Activated CD4-positive, alpha-beta T cell treated with anti-CD3 and anti-CD28 coated beads, Interleukin-2, amount 50 U/mL, for 4 hours (primary cell): ENCODE measurements at regions not wholly inside any gene's neighbourhood (a gene's known extent, or its start where the extent isn't known, plus 50 kb on each side); places are given as distances from the start of the nearest gene placed in this dataset.
A peak's percentile ranks its signal among the peaks of the same experiment; 100 is the strongest.

Experiments
- DNase-seq, 2 experiments: peaks; one replicate each; pipeline ENCODE4 v3.0.0-alpha.2; 2020

DNA sequence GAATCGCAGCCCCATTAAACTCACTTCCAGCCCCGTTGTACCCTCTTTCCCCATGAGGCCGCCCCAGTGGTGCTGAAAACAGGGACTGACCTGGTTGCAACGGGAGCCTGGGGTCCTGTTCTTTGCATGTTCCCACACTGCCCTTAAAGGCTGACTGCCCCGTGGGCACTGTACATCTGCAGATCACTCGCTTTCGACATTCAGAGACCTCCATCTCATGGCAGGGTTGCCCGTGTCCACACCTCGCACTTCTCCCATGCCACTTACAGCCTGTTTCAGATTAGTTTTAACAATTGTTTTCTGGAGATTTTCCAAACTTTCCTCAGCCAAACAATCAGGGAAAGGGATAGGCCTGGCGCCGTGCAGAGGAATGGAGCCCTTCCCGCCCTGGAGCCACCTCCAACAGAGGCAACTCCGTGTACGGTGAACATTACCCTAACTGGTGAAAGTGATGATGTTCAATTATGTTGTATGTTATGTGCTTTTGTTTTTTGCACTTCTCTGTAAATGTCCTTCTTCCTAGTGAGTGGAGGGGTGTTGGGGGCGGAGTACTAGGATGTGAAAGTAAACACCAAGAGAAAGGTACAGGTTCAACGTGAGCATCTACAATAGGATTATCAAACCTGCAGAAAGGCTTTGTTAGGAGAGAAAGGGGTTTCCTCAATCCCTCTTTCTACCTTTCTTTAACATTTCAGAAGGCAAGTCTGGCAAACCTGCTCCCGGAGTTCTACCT lies 262.8 kb downstream of the FOXO1 start:
- no peak for DNase-seq

DNA sequence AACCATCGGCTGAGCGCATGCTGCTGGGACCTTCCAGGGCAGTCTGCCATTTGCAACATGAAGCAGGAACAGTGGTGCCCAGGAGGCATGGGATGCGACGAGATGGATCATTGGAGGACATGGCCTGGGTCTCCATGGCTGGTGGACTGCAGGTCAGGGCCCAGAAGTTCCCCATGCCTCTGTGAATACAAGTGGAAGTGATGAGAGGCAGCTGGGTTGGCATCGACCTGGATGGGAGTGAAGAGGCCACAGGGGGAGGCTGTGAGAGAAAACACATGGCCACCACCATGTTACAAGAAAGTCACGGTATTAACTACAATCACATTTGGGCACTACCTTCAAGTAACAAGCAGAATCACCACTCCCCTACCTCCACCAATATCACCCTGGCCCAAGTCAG lies 262.0 kb downstream of the FOXO1 start:
- no peak for DNase-seq

DNA sequence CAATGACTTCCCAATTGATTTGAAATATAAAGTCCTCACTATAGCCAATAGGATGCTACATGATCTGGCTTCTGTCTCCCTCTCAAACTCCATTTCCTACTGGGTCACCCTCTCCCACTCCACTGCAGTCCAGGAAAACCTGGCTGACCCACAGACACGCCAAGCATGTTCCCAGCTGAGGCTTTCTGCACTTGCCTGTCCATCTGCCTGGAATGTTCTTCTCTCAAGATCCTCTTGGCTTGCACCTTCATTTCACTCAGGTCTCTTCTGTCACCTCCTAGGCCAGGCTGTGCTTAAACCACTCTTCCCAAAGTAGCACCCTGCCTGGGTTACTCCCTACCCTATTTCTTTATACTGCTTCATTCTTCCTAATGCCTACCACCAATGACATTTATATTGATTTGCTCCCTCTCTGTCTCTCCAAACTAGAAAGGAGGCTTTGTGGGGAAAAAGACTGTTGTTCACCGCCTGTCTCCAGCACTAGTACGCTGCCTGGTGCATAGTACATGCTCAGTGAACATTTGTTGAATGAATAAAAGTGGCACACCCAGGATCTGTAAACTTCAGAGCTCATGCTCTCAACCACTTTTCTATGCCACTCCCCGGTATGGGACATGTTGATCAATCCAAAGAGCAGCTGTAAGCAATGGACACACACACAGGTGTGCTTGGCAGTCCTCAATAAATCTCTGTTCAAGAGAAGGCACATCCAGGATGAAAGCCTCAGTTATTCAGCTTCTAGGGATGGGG lies 261.3 kb downstream of the FOXO1 start:
- DNase-seq = no peak

DNA sequence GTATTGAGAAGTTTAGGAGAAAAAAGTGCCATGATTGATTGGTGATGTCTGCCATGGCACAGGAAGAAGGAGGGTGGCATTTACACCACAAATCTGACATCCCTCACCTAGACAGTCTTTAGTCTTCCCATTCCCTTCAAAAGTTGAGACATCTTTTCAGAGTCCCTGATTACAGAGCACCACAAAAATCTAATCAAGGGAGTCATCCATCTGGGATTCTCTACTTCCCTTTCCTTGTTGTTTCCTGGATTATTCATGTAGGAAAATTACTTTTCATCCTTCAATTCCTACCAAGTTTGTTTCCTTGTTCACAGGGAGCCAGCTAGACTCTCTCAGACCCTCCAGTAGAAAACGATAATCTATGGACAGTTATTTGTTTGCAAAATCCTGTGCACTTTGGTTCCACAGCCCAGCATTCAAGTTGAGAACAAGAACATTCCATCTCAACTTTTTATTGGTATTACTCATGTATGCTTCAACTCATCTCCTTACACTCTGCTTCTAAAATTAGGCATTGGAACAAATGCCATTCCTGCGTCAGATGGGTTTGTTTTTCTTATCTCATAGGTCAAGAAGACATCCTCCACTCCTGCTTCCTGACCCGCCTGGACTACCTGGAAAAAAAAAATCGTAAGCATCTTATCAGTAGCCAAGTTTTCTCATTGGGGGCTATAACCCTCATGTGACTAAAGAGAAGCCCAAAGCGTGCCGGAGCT lies 259.9 kb downstream of the FOXO1 start:
- DNase-seq = no peak

DNA sequence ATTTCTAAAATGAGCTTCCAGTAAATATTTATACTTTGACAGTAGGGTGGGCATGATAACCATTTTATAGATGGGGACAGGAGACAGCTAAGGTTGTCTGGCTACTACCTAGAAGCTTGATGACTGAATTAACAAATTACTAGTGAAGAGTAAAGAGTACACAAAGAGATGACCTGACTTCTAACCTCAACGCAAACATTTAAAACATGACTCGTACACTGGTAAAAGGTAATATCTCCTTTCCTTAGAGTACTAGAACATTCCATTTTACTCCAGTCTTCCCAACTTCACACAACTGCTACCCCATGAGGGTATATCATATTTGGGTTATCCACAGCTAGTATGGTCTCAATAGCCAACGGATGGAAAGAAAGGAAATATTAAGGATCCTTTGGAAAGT lies 258.9 kb downstream of the FOXO1 start:
- DNase-seq = no peak

DNA sequence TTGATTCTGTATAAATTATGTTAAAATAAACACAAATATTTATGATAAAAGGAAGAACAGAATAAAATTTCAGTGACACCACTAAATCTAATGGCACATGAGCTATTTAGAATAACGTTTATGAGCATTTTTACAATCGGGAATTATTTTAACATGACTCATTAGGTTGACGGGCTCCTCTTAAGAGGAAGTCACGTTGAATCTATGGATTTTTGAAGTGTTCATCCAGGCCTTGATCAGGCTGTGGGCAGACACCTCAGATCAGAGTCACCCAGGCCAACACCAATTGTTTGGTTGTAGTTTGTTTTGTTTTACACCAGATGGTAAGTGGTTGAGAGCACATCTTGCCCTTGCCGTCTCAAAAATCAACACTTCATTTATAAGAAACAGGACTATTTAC lies 257.8 kb downstream of the FOXO1 start:
- no peak for DNase-seq

DNA sequence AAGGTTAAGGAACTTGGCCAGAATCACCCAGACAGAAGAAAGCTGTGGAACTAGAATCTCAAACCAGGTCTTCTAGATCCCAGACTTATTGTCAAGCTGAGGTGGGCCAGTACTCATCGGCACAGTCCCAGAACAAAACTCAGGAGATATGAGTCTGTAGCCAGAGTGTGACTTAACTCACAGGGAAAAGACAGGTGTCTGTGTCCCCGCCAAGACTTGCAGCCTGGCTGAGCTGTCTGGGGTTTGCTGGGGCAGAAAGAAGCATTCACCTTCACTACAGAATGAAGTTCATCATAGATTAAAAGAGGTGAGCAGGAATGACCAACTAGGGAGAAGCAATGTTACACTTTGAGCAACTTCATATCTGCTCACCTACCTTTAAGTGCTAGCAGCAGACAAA lies 257.2 kb downstream of the FOXO1 start:
- DNase-seq = no peak

DNA sequence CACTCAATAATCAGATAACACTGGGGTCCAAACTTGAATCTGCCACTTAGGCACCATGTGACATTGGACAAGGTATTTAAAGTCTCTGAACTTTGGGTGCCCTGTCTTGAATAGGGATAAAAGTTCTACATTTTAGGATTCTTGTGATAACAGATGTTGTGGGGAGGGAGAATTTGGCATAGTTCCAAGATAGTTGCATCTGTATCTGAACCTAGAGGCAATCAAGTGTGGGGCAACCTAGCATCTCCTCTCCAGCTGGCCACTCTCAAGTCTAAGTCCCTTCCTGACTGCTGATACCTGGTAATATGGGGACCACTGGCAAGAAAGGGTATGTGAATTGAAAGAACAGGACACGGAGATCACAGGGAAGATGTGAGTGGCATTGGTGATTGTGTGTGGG lies 256.1 kb downstream of the FOXO1 start:
- no peak for DNase-seq

DNA sequence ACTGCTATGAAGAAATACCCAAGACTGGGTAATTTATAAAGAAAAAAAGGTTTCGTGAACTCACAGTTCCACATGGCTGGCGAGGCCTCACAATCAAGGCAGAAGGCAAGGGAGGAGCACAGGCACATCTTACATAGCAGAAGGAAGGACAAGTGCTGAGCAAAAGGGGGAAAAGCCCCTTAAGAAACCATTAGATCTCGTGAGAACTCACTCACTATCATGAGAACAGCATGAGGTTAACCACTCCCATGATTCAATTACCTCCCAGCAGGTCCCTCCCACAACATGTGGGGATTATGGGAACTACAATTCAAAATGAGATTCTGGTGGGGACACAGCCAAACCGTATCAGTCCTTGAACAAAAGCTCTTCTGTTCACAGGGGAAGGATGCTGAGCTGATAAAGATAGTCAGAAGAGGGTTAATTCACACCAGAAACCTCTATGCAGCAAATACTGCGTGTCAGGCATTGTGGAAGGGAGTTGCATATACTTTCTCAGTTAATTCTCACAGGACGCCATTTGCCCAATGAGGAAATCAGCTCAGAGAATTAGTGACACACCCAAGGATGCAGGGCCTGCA lies 246.2 kb downstream of the FOXO1 start:
- DNase-seq = no peak

DNA sequence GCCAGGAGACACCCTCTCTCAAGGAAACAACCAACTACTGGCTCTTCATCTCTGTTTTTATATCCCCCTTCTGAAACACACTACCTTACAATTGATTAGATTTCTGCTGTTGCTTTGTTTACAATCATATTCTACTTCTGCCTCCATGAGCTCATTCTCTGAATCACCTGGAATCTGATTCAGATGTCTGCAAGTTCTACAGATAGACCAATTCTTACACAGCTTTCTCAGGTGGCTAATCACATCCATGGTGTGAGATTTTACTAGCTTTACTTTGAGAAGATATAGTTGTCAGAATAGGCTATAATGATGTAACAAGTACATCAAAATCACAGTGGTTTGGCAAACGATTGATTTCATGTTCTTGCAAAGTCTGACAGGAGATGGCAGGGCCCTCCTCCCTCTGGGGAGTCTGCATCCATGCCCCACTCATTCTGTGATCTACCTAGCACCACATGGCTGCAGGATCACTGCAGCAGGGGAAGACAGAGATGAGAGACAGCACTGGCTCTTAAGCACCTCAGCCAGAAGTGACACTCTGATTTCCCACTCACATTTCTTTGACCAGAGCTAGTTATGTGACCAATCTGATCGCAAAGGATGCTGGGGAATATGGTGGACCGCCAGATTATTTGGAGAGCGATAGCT lies 243.7 kb downstream of the FOXO1 start:
- DNase-seq = no peak

DNA sequence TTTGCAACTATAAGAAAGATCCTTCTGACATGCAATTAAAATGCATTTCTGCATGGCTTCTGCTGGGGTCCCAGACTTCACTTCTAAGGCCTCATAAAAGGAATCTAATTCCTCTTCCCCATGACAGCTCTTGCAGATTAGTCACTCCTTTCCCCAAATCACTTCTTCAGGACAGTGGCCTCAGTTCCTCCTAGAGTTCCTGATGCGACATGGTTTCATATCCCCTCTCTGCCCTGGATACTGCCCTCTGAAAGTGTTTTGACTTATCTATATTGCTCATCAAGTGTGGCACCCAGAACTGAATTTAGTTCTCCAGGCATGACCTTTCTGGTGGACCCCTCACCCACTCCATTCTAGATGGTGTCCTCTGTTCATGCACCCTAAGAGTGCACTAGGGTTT lies 238.1 kb downstream of the FOXO1 start:
- DNase-seq = no peak

DNA sequence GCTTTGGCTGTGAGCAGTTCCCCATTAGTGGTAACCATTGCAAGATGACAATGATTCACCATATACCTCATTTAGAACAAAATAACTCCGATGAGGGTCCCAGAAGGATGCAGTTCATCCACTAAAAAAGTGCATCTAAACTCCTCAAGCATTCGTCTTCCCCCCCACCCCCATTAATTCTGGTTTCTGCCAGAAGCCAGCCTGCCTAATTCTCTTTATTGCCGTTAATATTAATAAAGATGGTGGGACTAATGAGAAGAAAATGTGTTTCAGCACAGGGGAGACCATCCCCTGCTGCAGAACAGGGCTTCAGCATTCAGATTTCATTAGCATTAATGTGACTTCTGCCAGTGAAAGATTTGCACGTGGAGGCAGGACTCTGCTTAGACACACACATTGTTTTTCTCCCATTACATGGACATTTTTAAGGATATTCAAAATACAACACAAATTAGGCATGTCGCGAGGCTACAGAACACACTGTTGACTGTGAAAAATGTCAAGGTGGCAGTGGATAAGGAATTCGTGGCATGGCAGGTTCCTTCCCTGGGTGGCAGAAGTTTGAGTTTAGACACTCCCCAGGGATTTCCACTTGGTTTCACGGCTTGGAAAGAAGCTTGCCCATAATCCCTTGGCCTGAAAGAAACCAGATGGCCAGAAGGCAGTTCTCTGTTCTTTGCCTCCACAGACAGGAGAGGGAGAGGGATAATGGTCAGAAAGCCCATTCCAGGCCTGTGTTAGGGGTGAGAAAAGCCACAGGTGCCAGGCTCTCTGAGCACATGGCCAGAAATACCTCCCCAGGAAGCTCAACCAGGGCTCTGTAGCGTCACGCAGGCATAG lies 236.5 kb downstream of the FOXO1 start:
- DNase-seq = no peak

DNA sequence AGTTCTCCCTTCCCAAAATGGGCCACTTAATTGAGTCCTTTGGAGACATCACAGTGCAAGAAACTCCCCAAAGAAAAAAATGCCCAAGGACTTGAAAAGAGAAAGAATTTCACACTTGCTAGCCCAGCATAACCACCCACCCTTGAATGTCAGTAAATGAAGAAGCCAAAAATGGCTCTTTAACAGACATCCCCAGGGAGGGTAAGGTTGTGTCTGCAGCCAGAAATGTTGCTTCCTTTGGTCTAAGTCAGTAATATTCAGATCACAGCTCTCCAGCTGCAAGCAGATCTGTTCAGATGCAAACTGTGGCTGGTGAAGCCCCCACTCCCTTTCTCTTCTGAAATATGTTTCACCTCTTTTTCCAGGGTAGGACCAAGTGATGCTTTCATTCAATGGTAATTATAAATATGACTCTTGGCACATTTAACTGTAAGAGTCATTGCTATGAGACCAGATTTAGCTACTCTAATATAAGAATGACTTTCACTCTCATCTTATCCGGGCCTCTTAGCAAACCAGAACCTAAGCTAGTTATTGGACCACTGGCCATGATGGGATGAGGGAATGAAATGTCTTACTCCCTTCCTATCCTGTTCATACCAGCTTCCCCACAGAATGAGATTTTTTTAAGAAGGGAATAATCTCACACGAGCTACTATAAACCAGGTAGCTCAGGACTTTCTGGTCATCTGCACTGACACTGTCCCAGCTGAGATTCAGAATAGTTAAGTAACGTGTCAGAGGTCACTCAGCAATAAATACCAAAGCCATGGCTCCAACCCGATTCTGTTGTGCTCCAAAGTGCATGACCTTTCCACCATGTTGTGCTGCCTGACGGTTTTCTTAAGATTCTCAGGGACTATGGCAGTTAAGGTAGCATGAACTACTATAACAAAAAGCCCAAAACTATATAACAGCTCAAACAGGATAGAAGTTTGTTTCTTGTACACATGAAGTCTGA lies 234.1 kb downstream of the FOXO1 start:
- DNase-seq = no peak

DNA sequence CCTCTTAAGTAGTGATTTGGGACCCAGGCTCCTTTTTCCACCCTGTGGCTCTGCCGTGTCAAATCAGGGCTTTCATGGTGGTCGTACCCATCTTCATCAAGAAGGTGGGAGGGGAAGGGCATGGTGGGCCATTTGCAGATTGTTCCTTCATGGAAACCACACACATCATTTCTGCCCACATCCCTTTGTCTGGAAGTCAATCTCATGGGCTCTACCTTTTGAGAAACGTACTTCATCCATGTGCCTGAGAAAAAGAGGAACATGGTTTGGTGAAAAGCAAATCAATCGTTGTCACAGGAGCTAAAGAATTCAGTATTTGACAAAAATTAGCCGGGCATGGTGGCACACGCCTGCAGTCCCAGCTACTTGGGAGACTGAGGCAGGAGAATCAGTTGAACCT lies 233.4 kb downstream of the FOXO1 start:
- no peak for DNase-seq

DNA sequence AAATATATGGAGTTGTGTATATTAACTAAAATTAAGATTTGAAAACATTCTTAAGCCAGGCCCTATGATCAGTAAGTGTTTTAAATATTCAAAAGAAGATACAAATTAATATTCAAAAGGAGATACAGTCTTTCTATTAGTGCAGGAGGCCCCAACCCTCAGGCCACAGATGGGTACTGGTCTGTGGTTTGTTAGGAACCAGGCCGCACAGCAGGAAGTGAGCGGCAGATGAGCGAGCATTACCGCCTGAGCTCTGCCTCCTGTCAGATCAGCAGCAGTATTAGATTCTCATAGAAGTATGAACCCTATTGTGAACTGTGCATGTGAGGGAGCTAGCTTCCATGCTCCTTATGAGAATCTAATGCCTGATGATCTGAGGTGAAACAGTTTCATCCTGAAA lies 232.9 kb downstream of the FOXO1 start:
- peak; percentile 14 to 18 for DNase-seq

DNA sequence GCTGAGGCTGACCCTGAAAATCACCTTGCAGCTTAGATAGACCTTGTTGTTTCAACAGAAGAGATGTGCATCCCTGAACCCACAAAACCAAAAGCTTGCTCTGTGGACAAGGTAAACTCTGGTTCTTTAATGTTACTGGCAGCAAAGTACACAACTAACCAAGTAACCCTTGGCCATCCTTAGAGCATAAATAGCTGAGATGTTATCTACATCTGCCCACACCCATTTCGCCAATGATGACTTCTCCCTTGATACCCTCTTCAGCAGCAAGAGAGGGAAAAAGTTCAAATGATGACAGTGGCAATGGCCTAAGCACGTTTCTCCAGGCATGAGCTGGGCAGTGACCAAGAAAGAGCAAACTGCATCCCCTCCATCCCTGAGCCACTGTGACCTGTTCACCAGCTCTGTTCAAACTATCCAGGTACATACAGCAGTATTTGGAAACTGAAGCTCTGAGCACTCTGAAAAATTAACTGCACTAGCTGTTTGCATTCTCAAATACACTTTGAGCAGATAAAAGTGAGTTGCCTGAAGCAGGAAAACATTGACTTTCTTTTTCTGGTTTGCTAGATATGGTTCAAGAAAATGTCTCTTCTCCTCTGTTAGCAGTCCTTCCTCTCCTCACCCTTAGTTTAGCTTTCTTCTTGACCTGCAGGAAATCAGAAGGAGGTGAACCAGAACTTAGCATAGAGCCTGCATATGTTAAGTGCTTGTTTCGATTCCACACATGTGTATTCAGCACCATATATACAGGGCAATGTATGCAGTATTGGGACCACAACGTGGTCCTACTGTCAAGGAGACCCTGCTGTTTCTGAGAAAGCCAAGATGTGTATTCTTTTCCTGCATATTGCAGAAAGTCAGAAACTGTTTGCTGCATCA lies 231.7 kb downstream of the FOXO1 start:
- no peak for DNase-seq

DNA sequence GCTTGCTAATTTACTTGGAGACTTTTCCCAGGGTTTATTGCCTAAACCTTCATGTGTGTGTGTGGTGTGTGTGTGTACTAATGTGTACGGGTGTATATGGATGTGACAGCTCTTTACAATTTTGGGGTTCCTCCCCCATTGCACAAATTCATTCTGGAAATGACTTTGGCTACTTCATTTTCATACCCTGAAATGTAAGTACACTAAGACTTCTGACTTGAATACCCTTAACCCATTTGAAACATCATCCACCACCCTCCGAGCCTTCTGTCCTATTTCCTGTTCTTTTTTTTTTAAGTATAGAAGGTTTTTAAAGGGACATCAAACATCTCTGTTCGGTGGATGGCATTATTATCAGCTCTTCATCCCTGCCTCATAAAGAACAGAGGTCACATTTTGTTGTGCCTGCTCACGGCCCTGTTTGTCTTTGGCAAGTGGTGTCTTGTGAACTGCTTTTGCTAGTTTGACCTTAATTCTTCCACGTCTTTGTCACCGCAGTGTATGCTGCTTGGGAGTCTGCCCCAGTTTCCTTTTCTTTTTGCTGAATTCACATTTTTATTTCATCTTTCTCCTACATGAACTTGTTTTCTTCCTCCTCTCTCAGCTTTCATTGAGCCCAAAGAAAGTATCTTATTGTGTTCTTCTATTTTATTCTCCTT lies 228.3 kb downstream of the FOXO1 start:
- no peak for DNase-seq

DNA sequence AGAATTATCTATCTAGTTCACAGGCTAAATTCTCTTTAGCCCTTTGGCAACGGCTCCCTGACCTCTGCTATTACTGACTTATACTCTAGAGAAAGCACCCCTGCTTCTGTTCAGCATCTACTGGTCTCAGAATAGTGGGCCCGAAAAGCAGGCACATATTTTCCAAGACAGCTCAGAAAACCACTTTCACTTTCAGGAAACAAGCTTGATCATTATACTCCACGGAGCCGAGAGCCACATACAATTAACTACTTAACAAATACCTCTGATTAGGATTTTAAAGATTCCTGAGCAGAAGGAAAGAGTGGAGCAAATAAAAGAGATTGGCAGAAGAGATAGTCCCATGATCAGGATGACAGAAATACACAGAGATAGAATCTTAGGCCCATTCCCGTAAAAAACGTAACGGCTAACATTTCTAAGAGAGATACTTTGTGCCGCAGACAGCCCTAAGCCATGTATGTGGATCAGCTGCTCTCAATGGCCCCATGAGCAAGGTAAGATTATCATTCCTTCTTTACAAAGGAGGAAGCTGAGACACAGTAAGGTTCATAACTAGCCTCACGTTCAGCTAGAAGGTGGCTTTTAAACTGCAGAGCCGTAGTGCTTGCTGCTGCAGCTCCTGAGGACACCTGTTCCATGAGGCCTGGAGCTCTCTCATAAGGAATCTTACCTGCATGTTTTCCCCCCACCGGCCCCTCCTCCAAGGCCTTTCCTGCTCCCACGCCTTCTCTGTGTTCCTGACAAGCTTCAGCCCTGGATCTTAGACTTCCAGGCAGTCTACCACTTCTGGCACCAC lies 227.2 kb downstream of the FOXO1 start:
- DNase-seq = no peak
